Smooth muscle cell (in vitro differentiated cells): ENCODE measurements at regions not wholly inside any gene's neighbourhood (a gene's known extent, or its start where the extent isn't known, plus 50 kb on each side); places are given as distances from the start of the nearest gene placed in this dataset.

ENCODE experiments used
- DNase-seq: peaks from one replicate; lab custom pipeline; 2025; ENCODE audit not compliant: unreplicated experiment; lab: John Stamatoyannopoulos, UW
- H2AFZ ChIP-seq: fragments of 200-600 bp; sonication (generic); 2 replicates; pipeline ENCODE4 v1.6.0; 2016; ENCODE audit warnings: antibody characterized with exemption, low read depth, mild to moderate bottlenecking
- H3F3A ChIP-seq: fragments of 200-600 bp; sonication (generic); 2 replicates; pipeline ENCODE4 v1.6.0; 2017; ENCODE audit warnings: antibody characterized with exemption, low read depth
- H3K27ac ChIP-seq: fragments of 200-600 bp; sonication (generic); 2 replicates; pipeline ENCODE4 v1.5.1; 2016; ENCODE audit warnings: low read depth, mild to moderate bottlenecking
- H3K27me3 ChIP-seq: fragments of 200-600 bp; sonication (generic); 2 replicates; pipeline ENCODE4 v1.6.1; 2016; ENCODE audit warnings: low read depth, mild to moderate bottlenecking
- H3K36me3 ChIP-seq: fragments of 200-600 bp; sonication (generic); 2 replicates; pipeline ENCODE4 v1.5.1; 2016; ENCODE audit warnings: low read depth
- H3K4me1 ChIP-seq: fragments of 200-600 bp; sonication (generic); 2 replicates; pipeline ENCODE4 v1.5.1; 2016; ENCODE audit warnings: low read depth
- H3K4me2 ChIP-seq: fragments of 200-600 bp; sonication (generic); 2 replicates; pipeline ENCODE4 v1.6.0; 2016; ENCODE audit warnings: mild to moderate bottlenecking
- H3K4me3 ChIP-seq: fragments of 200-600 bp; sonication (generic); 2 replicates; pipeline ENCODE4 v1.5.1; 2016; ENCODE audit warnings: mild to moderate bottlenecking
- H3K79me2 ChIP-seq: fragments of 200-600 bp; sonication (generic); 2 replicates; pipeline ENCODE4 v1.6.0; 2016; ENCODE audit warnings: low read depth, mild to moderate bottlenecking
- H3K9ac ChIP-seq: fragments of 200-600 bp; sonication (generic); 2 replicates; pipeline ENCODE4 v1.6.0; 2016; ENCODE audit warnings: low read depth
- H3K9me3 ChIP-seq: fragments of 200-600 bp; sonication (generic); replicated peaks from 2 replicates; pipeline ENCODE4 v1.5.1; 2016; ENCODE audit warnings: low read depth
- H4K20me1 ChIP-seq: fragments of 200-600 bp; sonication (generic); 2 replicates; pipeline ENCODE4 v1.6.0; 2016; ENCODE audit warnings: low read depth
- WGBS: methylation state at CpG from one replicate; pipeline ENCODE4 v1.1.7; 2016; ENCODE audit warnings: low lambda C conversion rate; 5-methylcytosine and 5-hydroxymethylcytosine counted together
- TF ChIP-seq, protein P1 (sequence below): fragments of 200-600 bp; sonication (generic); IDR thresholded peaks from 2 replicates; pipeline ENCODE4 v1.5.1; 2017; ENCODE audit warnings: borderline replicate concordance, mild to moderate bottlenecking, antibody characterized with exemption; ENCODE audit not compliant: insufficient read depth, poor library complexity, severe bottlenecking

DNA sequence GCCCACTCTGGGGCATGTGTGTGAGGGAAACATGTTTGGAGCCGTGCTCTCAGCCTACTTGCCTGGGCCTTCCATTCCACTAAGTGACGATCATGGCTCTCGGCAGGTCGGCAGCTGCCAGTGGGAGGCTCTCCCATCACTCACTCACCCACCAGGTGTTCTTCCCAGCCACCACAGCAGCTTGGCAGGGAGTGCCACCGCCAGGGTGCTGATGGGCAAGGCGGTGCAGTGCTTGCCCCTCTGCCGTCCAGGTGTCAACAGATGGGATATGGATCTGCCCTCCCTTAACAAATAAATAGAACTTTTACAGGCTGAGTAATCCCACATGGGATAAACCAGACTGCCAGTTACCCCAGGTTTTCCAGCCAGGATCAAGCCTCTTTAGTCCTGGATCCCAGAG lies 205.5 kb upstream of the TMEM45B start:
- H3K27me3 ChIP-seq: no peaks in the 10 kb centered on the region
- WGBS: 96% methylated on average over 6 of the region's 7 CpGs
- H3K27ac ChIP-seq: no peak overlapping the region
- no peak overlapping the region for H2AFZ ChIP-seq
- H3K36me3 ChIP-seq: no peaks in the 10 kb centered on the region
- H3K79me2 ChIP-seq: no peaks in the 10 kb centered on the region
- H3K4me3 ChIP-seq: no peak overlapping the region
- no peak for DNase-seq
- H3K9ac ChIP-seq: no peak overlapping the region
- no peaks in the 10 kb centered on the region for H3K9me3 ChIP-seq
- peaks cover 9% of the 10 kb centered on the region for H3K4me1 ChIP-seq
- no peaks in the 10 kb centered on the region for H4K20me1 ChIP-seq
- H3F3A ChIP-seq: no peaks in the 10 kb centered on the region
- TF ChIP-seq, protein P1, sequence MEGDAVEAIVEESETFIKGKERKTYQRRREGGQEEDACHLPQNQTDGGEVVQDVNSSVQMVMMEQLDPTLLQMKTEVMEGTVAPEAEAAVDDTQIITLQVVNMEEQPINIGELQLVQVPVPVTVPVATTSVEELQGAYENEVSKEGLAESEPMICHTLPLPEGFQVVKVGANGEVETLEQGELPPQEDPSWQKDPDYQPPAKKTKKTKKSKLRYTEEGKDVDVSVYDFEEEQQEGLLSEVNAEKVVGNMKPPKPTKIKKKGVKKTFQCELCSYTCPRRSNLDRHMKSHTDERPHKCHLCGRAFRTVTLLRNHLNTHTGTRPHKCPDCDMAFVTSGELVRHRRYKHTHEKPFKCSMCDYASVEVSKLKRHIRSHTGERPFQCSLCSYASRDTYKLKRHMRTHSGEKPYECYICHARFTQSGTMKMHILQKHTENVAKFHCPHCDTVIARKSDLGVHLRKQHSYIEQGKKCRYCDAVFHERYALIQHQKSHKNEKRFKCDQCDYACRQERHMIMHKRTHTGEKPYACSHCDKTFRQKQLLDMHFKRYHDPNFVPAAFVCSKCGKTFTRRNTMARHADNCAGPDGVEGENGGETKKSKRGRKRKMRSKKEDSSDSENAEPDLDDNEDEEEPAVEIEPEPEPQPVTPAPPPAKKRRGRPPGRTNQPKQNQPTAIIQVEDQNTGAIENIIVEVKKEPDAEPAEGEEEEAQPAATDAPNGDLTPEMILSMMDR: no peak
- no peak overlapping the region for H3K4me2 ChIP-seq

DNA sequence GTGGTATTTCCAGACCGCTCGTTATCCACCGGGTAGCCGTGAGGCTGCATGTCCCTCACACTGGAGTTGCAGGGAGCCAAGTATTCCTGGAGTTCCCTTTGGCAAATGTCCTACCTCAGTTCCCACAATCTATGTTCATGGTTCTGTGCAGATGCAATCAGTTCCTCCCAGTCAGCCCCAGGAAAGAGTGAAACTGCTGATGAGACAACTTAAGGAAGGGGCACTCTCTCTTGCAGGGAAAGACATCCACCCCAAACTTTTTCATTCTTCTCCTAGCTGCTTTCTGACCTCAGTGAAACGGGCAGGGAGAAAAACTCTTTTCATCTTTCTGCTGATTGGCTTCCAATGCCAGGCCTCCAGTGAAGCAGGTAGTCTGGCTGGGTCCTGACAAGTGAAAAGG lies 205.1 kb upstream of the TMEM45B start:
- no peak overlapping the region for H3K4me3 ChIP-seq
- no peaks in the 10 kb centered on the region for H3K27me3 ChIP-seq
- H3K4me2 ChIP-seq: no peak overlapping the region
- H3F3A ChIP-seq: no peaks in the 10 kb centered on the region
- no peaks in the 10 kb centered on the region for H4K20me1 ChIP-seq
- no peak for DNase-seq
- H3K36me3 ChIP-seq: no peaks in the 10 kb centered on the region
- H3K27ac ChIP-seq: no peak overlapping the region
- H3K9ac ChIP-seq: no peak overlapping the region
- H3K4me1 ChIP-seq: peaks cover 9% of the 10 kb centered on the region
- no peaks in the 10 kb centered on the region for H3K9me3 ChIP-seq
- WGBS: 87% methylated on average over 5 of the region's 5 CpGs
- no peak overlapping the region for H2AFZ ChIP-seq
- no peaks in the 10 kb centered on the region for H3K79me2 ChIP-seq
- TF ChIP-seq, protein P1: no peak

DNA sequence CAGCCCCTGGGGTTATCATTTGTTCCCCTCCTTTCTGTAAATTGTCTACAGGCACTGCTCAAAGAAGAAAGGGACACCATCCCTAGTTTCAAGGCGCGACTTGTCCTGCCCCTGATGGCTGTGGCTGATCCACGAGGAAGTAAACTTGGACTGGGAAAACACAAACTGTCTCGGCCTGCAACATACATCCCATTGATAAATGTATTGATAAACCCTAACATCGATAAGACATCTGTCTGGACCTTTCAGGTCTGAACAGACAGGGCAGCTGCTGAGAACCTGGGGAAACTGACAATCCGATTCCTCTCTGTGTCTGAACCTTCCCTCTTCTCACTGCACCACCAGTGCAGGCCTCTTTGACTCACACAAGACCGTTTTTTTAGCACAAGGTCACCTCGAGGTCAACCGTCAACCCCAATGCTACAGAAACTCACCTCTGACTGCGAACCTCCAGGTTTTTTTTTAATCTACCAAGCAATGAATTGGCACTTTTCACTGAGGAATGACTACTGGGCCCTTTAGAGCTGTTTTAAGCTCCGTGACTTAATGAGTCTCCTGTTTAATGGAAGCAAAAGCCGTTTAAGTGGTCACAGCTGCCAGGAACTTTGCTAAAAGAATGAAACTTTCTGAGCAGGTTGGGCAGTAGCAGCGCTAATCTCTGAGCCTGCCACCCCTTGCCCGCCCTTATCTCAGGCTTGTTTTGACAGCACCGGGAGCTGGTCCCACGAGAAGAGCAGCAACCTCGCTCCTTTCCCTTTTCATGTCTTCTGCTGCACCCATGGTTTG lies 203.8 kb upstream of the TMEM45B start:
- H2AFZ ChIP-seq: no peak overlapping the region
- H3F3A ChIP-seq: no peaks in the 10 kb centered on the region
- DNase-seq: no peak
- H3K36me3 ChIP-seq: no peaks in the 10 kb centered on the region
- H3K9ac ChIP-seq: no peak overlapping the region
- TF ChIP-seq, protein P1: no peak
- no peak overlapping the region for H3K27ac ChIP-seq
- H3K4me2 ChIP-seq: no peak overlapping the region
- no peak overlapping the region for H3K4me3 ChIP-seq
- no peaks in the 10 kb centered on the region for H3K79me2 ChIP-seq
- H3K4me1 ChIP-seq: peaks cover 9% of the 10 kb centered on the region
- no peaks in the 10 kb centered on the region for H3K9me3 ChIP-seq
- no peaks in the 10 kb centered on the region for H4K20me1 ChIP-seq
- H3K27me3 ChIP-seq: no peaks in the 10 kb centered on the region
- 60% methylated on average over 17 of the region's 17 CpGs for WGBS

DNA sequence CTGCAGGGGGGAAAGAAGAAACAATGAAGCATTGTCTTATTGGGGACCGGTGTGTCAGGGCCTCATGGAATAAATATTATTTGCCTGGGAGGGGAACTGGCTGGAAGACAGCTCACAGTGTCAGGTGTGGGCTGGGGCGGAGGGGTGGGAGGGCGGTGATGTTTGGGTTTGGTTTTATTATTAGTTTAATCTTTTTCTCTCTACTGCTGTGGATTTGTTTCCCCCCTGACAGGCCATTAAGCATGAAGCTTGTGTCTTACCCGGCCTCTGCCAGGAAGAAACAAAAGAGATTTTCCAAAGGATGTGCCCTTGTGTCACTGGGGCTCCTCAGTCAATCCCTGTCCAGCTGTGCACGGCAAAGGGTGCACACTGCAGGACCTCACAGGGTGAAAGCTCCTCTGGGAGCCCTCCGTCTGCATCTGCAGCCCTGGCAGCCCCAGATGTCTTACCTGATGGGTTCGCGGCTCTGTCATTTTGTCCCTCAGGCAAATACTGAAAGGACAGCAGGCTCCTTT lies 203.1 kb upstream of the TMEM45B start:
- Histone ChIP-seq H3K9me3 (no peaks in the 10 kb centered on the region), H3K4me1 (peaks cover 9% of the 10 kb centered on the region), H3K4me2 (no peak overlapping the region), H4K20me1 (no peaks in the 10 kb centered on the region), H3K27me3 (no peaks in the 10 kb centered on the region), H3K79me2 (no peaks in the 10 kb centered on the region), H3K9ac (no peak overlapping the region), H3K36me3 (no peaks in the 10 kb centered on the region), H3K4me3 (no peak overlapping the region), H2AFZ (no peak overlapping the region), H3K27ac (no peak overlapping the region), H3F3A (no peaks in the 10 kb centered on the region)
- 77% methylated on average over 8 of the region's 8 CpGs for WGBS
- TF ChIP-seq, protein P1: no peak
- DNase-seq: no peak
